Panc1 (cell line): ENCODE measurements at regions not wholly inside any gene's neighbourhood (a gene's known extent, or its start where the extent isn't known, plus 50 kb on each side); places are given as distances from the start of the nearest gene placed in this dataset.

ENCODE experiments used
- ATAC-seq: fragments of 200-7000 bp; cut with Tn5 transposase; 2 replicates; pipeline ENCODE4 v1.9.1; 2020; ENCODE audit warnings: mild to moderate bottlenecking, moderate library complexity
- BruUV-seq: library from RNA; stranded (reverse); fragments of 400-500 nt; replicated peaks from 2 replicates; lab custom pipeline; 2021; lab: Mats Ljungman, UMichigan
- CTCF ChIA-PET: fragments of 300-600 bp; sonication (Branson Sonifier 250); formaldehyde crosslinking; loops from one replicate; lab custom pipeline; 2022; ENCODE audit warnings: antibody characterized with exemption; lab: Charles Lee
- POLR2A ChIA-PET: fragments of 300-600 bp; sonication (Branson Sonifier 250); formaldehyde crosslinking; loops from one replicate; lab custom pipeline; 2022; ENCODE audit warnings: antibody characterized with exemption; lab: Charles Lee
- DNase-seq: peaks from one replicate; pipeline ENCODE4 v3.0.0-alpha.2; 2010; ENCODE audit warnings: low read depth, low spot score
- H3K27ac ChIP-seq: 2 replicates; pipeline ENCODE4 v1.5.1; 2011; ENCODE audit warnings: mild to moderate bottlenecking, low read length, inconsistent platforms
- H3K27me3 ChIP-seq: fragments of 200-500 bp; sonication (Bioruptor generic); 2 replicates; pipeline ENCODE4 v1.6.0; 2014; ENCODE audit warnings: low read length, inconsistent platforms; ENCODE audit not compliant: control insufficient read depth, insufficient read depth
- H3K36me3 ChIP-seq: fragments of 200-500 bp; sonication (Bioruptor generic); 2 replicates; pipeline ENCODE4 v1.5.1; 2014; ENCODE audit warnings: inconsistent platforms, mild to moderate bottlenecking, low read length, moderate library complexity; ENCODE audit not compliant: control insufficient read depth, insufficient read depth
- H3K4me1 ChIP-seq: 2 replicates; pipeline ENCODE4 v1.5.1; 2011; ENCODE audit warnings: inconsistent platforms, mild to moderate bottlenecking, low read length, moderate library complexity; ENCODE audit not compliant: control insufficient read depth, insufficient read depth
- H3K4me3 ChIP-seq, 2 experiments: 2 replicates each; pipeline ENCODE4 v1.5.1; 2011 to 2012; ENCODE audit warnings: low read depth in 2 of 2, low read length in 2 of 2, mild to moderate bottlenecking in 2 of 2, inconsistent platforms in 1 of 2, moderate library complexity in 1 of 2
- H3K9me3 ChIP-seq: fragments of 200-500 bp; sonication (Bioruptor generic); 2 replicates; pipeline ENCODE4 v1.5.1; 2014; ENCODE audit warnings: low read depth, mild to moderate bottlenecking, inconsistent platforms, low read length, moderate library complexity; ENCODE audit not compliant: control insufficient read depth, insufficient read depth
- POLR2AphosphoS5 ChIP-seq: IDR thresholded peaks from 2 replicates; pipeline ENCODE4 v1.6.1; 2012; ENCODE audit warnings: mild to moderate bottlenecking, low read depth, low read length, moderate library complexity
- SIN3A ChIP-seq: IDR thresholded peaks from 2 replicates; pipeline ENCODE4 v1.6.1; 2012; ENCODE audit warnings: low read depth, mild to moderate bottlenecking, low read length, moderate library complexity, borderline replicate concordance; ENCODE audit not compliant: insufficient read depth
- TCF7L2 ChIP-seq: IDR thresholded peaks from 2 replicates; pipeline ENCODE4 v1.6.1; 2011; ENCODE audit warnings: mild to moderate bottlenecking, low read depth, low read length, inconsistent platforms
- in situ Hi-C: cut with HindIII; loops from 2 replicates; pipeline ENCODE4 v1.10.0; 2016; ENCODE audit warnings: low sequenced_read_pairs, low pct_unique_long_range_greater_than_20kb
- intact Hi-C: fragments of 100-400 bp; cut with micrococcal nuclease; formaldehyde crosslinking; loops from one replicate; pipeline ENCODE4 v1.10.0; 2022; ENCODE audit not compliant: unreplicated experiment
- TF ChIP-seq, protein P1 (sequence below), 2 experiments: IDR thresholded peaks; 2 replicates each; pipeline ENCODE4 v1.6.1; 2011 to 2012; ENCODE audit warnings: low read depth in 2 of 2, control low read depth in 1 of 2, low read length in 1 of 2, mild to moderate bottlenecking in 1 of 2, moderate library complexity in 1 of 2; ENCODE audit not compliant: insufficient read depth in 1 of 2
- TF ChIP-seq, protein P2 (sequence below): fragments of 450-650 bp; IDR thresholded peaks from 2 replicates; pipeline ENCODE4 v1.5.1; 2017; ENCODE audit warnings: mild to moderate bottlenecking

DNA sequence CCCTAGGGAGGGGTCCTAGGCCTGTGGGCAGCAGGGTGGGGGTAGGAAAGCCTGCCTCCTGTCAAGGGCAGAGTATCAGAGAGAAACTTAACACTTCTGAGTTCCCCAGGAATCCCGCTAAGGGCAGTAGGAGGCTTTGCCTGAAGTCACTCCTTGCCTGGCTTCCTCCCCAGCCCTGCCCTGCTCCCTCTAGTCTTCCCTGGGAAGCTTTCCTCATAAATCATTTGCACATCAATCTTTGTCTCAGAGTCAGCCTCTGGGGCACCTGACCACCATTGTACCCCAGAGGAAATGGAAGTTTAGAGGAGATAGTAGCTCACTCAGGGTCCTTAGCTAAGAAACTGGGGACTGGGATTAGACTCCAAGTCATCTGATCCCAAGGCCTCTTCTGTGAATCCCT is 129.4 kb upstream of the TLE3 start:
- no peak for DNase-seq
- H3K9me3 ChIP-seq, result peaks cover 10% of the 10 kb centered on the region; the same call in 1 of the 2 replicates
- in situ Hi-C loops (no loop called here), intact Hi-C loops (no loop called here)
- H3K4me3 ChIP-seq, result no peak overlapping the region
- ChIA-PET POLR2A (no interaction called here), CTCF (no interaction called here)
- no peaks in the 10 kb centered on the region for H3K4me1 ChIP-seq
- no peak overlapping the region for H3K27ac ChIP-seq
- H3K27me3 ChIP-seq, result no peaks in the 10 kb centered on the region
- ATAC-seq, result no peak
- BruUV-seq, result no TSS peak
- TF ChIP-seq TCF7L2 (no peak), POLR2AphosphoS5 (no peak), SIN3A (no peak)
- TF ChIP-seq, protein P1, sequence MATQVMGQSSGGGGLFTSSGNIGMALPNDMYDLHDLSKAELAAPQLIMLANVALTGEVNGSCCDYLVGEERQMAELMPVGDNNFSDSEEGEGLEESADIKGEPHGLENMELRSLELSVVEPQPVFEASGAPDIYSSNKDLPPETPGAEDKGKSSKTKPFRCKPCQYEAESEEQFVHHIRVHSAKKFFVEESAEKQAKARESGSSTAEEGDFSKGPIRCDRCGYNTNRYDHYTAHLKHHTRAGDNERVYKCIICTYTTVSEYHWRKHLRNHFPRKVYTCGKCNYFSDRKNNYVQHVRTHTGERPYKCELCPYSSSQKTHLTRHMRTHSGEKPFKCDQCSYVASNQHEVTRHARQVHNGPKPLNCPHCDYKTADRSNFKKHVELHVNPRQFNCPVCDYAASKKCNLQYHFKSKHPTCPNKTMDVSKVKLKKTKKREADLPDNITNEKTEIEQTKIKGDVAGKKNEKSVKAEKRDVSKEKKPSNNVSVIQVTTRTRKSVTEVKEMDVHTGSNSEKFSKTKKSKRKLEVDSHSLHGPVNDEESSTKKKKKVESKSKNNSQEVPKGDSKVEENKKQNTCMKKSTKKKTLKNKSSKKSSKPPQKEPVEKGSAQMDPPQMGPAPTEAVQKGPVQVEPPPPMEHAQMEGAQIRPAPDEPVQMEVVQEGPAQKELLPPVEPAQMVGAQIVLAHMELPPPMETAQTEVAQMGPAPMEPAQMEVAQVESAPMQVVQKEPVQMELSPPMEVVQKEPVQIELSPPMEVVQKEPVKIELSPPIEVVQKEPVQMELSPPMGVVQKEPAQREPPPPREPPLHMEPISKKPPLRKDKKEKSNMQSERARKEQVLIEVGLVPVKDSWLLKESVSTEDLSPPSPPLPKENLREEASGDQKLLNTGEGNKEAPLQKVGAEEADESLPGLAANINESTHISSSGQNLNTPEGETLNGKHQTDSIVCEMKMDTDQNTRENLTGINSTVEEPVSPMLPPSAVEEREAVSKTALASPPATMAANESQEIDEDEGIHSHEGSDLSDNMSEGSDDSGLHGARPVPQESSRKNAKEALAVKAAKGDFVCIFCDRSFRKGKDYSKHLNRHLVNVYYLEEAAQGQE (IDR thresholded peaks at IDR 0.05; ENCODE audit: insufficient read depth in 1 of 2, low read depth in 2 of 2, low read length in 1 of 2), result no peak
- TF ChIP-seq, protein P2, sequence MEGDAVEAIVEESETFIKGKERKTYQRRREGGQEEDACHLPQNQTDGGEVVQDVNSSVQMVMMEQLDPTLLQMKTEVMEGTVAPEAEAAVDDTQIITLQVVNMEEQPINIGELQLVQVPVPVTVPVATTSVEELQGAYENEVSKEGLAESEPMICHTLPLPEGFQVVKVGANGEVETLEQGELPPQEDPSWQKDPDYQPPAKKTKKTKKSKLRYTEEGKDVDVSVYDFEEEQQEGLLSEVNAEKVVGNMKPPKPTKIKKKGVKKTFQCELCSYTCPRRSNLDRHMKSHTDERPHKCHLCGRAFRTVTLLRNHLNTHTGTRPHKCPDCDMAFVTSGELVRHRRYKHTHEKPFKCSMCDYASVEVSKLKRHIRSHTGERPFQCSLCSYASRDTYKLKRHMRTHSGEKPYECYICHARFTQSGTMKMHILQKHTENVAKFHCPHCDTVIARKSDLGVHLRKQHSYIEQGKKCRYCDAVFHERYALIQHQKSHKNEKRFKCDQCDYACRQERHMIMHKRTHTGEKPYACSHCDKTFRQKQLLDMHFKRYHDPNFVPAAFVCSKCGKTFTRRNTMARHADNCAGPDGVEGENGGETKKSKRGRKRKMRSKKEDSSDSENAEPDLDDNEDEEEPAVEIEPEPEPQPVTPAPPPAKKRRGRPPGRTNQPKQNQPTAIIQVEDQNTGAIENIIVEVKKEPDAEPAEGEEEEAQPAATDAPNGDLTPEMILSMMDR, result no peak
- no peaks in the 10 kb centered on the region for H3K36me3 ChIP-seq

GRCh38 chr15:70226337-70226980 is 128.7 kb upstream of the TLE3 start:
- no TSS peak for BruUV-seq
- no peak for ATAC-seq
- Histone ChIP-seq H3K27ac (no peak overlapping the region), H3K9me3 (peaks cover 4% of the 10 kb centered on the region; the same call in 1 of the 2 replicates), H3K4me3 (no peak overlapping the region), H3K27me3 (no peaks in the 10 kb centered on the region), H3K36me3 (no peaks in the 10 kb centered on the region), H3K4me1 (no peaks in the 10 kb centered on the region)
- in situ Hi-C loops (no loop called here), intact Hi-C loops (no loop called here)
- ChIA-PET CTCF (no interaction called here), POLR2A (no interaction called here)
- TF ChIP-seq, protein P2, result no peak
- TF ChIP-seq, protein P1 (IDR thresholded peaks at IDR 0.05; ENCODE audit: insufficient read depth in 1 of 2, low read depth in 2 of 2, low read length in 1 of 2), result no peak
- no peak for TF ChIP-seq TCF7L2
- no peak for TF ChIP-seq SIN3A
- no peak for TF ChIP-seq POLR2AphosphoS5
- no peak for DNase-seq
